Keratinocyte (primary cell): ENCODE measurements at regions not wholly inside any gene's neighbourhood (a gene's known extent, or its start where the extent isn't known, plus 50 kb on each side); places are given as distances from the start of the nearest gene placed in this dataset.

ENCODE experiments used
- DNase-seq: peaks from one replicate; pipeline ENCODE4 v3.0.0-alpha.2; 2011; ENCODE audit warnings: low read depth, missing footprints, low spot score
- FAIRE-seq: peaks from 2 replicates; lab custom pipeline; 2011; peaks lifted over from hg19 to GRCh38; lab: Jason Lieb, UNC
- H2AFZ ChIP-seq: 2 replicates; pipeline ENCODE4 v1.6.0; 2012; ENCODE audit warnings: low read length, control low read depth, inconsistent platforms; ENCODE audit not compliant: control insufficient read depth
- H3K27ac ChIP-seq: 2 replicates; pipeline ENCODE4 v1.5.1; 2011; ENCODE audit warnings: low read length; ENCODE audit not compliant: control insufficient read depth, insufficient read depth
- H3K27me3 ChIP-seq: 3 replicates; pipeline ENCODE4 v1.6.0; 2011; ENCODE audit warnings: low read length; ENCODE audit not compliant: control insufficient read depth, insufficient read depth; ENCODE audit errors: extremely low read depth
- H3K36me3 ChIP-seq, 2 experiments: 2 replicates in 1 of 2; 3 replicates in 1 of 2; pipeline ENCODE4 v1.5.1; 2011; ENCODE audit warnings: low read length in 2 of 2, mild to moderate bottlenecking in 1 of 2; ENCODE audit not compliant: control insufficient read depth in 2 of 2, insufficient read depth in 2 of 2; ENCODE audit errors: extremely low read depth in 1 of 2
- H3K4me1 ChIP-seq: 3 replicates; pipeline ENCODE4 v1.5.1; 2011; ENCODE audit warnings: low read length; ENCODE audit not compliant: control insufficient read depth, insufficient read depth; ENCODE audit errors: extremely low read depth
- H3K4me2 ChIP-seq: 3 replicates; pipeline ENCODE4 v1.6.0; 2011; ENCODE audit warnings: low read depth, low read length; ENCODE audit not compliant: control insufficient read depth, insufficient read depth; ENCODE audit errors: extremely low read depth
- H3K4me3 ChIP-seq, 3 experiments: fragments of 200-600 bp in 1 of 3; sonication (generic) in 1 of 3; 2 replicates in 2 of 3; 3 replicates in 1 of 3; pipeline ENCODE4 v1.5.1; 2011 to 2016; ENCODE audit warnings: low read length in 3 of 3, mild to moderate bottlenecking in 3 of 3, control low read depth in 2 of 3, inconsistent platforms in 1 of 3, low read depth in 1 of 3, mixed read lengths in 1 of 3, mixed run types in 1 of 3, moderate library complexity in 1 of 3; ENCODE audit not compliant: control insufficient read depth in 2 of 3, insufficient read depth in 2 of 3; ENCODE audit errors: extremely low read depth in 1 of 3
- H3K79me2 ChIP-seq: 2 replicates; pipeline ENCODE4 v1.6.0; 2012; ENCODE audit warnings: low read length; ENCODE audit not compliant: control insufficient read depth, insufficient read depth
- H3K9ac ChIP-seq: 3 replicates; pipeline ENCODE4 v1.6.0; 2011; ENCODE audit warnings: low read length; ENCODE audit not compliant: control insufficient read depth, insufficient read depth; ENCODE audit errors: extremely low read depth
- H3K9me1 ChIP-seq: 3 replicates; pipeline ENCODE4 v1.6.0; 2011; ENCODE audit warnings: low read length; ENCODE audit not compliant: control insufficient read depth, insufficient read depth; ENCODE audit errors: extremely low read depth
- H3K9me3 ChIP-seq: 2 replicates; pipeline ENCODE4 v1.5.1; 2012; ENCODE audit warnings: low read depth, low read length; ENCODE audit not compliant: control insufficient read depth
- H4K20me1 ChIP-seq: 3 replicates; pipeline ENCODE4 v1.6.0; 2011; ENCODE audit warnings: low read length; ENCODE audit not compliant: control insufficient read depth, insufficient read depth; ENCODE audit errors: extremely low read depth
- EZH2 ChIP-seq: IDR thresholded peaks from one replicate; pipeline ENCODE4 v1.6.1; 2012; ENCODE audit warnings: inconsistent platforms, mild to moderate bottlenecking, low read length, moderate library complexity
- dilution Hi-C: fragments of 300-500 bp; cut with MboI; formaldehyde crosslinking; loops from one replicate; pipeline ENCODE4 v1.7.0; 2020; ENCODE audit warnings: low sequenced_read_pairs; ENCODE audit not compliant: extremely low pct_ligation_motif_present
- TF ChIP-seq, protein P1 (sequence below), 3 experiments: IDR thresholded peaks in 1 of 3; conservative IDR thresholded peaks in 1 of 3; optimal IDR thresholded peaks in 1 of 3; 2 replicates in 2 of 3; 3 replicates in 1 of 3; pipeline versions ENCODE3 to v1.5.1; 2011; ENCODE audit warnings: low read length in 3 of 3, mild to moderate bottlenecking in 3 of 3, moderate library complexity in 2 of 3, control low read depth in 1 of 3, inconsistent platforms in 1 of 3; ENCODE audit not compliant: insufficient read depth in 2 of 3; ENCODE audit errors: extremely low read depth in 1 of 3

DNA sequence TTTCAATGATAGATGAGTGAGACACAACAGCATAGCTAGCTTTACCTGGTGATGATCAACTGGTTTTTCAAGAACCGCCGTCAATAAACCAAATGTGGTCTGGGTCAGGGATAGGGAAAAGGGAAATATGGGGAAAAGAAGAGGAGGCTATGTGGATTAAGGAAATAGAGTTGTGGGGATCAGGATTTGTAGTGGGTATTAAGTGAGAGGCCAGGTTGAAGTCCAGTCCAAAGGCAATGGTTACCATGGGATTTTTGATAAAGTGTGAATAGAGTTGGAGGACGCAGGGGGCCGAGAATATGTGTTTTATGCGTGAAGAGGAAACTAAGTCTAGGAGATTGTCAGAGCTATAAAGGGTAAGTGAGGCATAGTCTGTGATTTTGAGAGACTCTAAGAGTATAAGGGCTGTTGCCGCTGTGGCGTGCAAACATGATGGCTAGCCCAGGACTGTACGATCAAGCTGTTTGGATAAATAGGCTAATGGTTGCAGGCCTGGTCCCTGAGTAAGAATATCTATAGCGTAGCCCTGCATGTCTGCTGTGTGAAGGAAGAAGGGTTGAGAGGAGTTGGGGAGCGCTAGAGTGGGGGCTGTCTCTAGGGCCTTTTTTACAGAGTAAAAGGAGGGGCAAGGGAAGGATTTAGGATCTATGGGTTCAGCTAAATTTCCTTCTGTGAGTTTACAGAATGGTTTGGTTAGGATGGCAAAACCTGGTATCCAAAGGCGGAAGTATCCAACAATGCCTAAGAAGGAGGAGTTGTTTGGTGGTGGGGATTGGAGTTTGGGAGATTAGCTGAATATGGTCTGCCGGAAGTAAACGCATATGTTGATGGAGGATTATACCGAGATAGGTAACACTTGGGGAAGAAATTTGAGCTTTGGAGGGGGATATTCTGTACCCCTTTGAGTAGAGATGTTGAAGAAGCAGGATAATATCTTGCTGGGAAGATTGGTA is 749.7 kb upstream of the ADGRB3 start:
- Histone ChIP-seq H3K27me3 (no peaks in the 10 kb centered on the region), H3K27ac (no peak overlapping the region), H3K9me3 (no peaks in the 10 kb centered on the region), H3K36me3 (no peaks in the 10 kb centered on the region), H3K79me2 (no peaks in the 10 kb centered on the region), H3K4me1 (no peaks in the 10 kb centered on the region), H3K9ac (no peak overlapping the region), H2AFZ (no peak overlapping the region), H3K4me3 (no peak overlapping the region), H4K20me1 (no peaks in the 10 kb centered on the region), H3K4me2 (no peak overlapping the region), H3K9me1 (no peaks in the 10 kb centered on the region)
- FAIRE-seq (no peak), DNase-seq (no peak)
- TF ChIP-seq, protein P1, sequence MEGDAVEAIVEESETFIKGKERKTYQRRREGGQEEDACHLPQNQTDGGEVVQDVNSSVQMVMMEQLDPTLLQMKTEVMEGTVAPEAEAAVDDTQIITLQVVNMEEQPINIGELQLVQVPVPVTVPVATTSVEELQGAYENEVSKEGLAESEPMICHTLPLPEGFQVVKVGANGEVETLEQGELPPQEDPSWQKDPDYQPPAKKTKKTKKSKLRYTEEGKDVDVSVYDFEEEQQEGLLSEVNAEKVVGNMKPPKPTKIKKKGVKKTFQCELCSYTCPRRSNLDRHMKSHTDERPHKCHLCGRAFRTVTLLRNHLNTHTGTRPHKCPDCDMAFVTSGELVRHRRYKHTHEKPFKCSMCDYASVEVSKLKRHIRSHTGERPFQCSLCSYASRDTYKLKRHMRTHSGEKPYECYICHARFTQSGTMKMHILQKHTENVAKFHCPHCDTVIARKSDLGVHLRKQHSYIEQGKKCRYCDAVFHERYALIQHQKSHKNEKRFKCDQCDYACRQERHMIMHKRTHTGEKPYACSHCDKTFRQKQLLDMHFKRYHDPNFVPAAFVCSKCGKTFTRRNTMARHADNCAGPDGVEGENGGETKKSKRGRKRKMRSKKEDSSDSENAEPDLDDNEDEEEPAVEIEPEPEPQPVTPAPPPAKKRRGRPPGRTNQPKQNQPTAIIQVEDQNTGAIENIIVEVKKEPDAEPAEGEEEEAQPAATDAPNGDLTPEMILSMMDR (optimal IDR thresholded peaks at IDR 0.05 in 1 of 3, IDR thresholded peaks at IDR 0.05 in 1 of 3, conservative IDR thresholded peaks at IDR 0.05 in 1 of 3; ENCODE audit: extremely low read depth in 1 of 3, insufficient read depth in 2 of 3, low read length in 3 of 3): no peak
- TF ChIP-seq EZH2: no peak
- dilution Hi-C loops: no loop called here

DNA sequence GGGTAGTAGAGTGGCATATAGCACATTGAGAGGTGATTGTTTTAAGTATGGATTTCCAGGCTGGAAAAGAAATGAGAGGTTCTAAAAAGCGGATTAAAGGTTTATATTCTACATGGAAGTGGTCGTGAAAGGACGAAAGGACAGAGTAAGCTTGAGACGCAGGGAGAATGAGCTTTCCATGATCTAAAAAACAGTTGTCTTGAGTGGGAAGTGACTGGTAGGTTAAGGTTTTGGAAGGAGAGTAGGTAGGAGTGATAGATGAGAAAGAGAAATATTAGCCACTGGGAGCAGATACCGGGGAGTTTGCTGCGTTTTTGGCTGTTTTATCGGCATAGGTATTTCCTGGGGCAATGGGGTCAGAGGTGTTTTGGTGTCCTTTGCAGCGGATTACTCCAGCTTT is 750.6 kb upstream of the ADGRB3 start:
- dilution Hi-C loops: no loop called here
- DNase-seq (no peak), FAIRE-seq (no peak)
- TF ChIP-seq EZH2: no peak
- TF ChIP-seq, protein P1 (optimal IDR thresholded peaks at IDR 0.05 in 1 of 3, IDR thresholded peaks at IDR 0.05 in 1 of 3, conservative IDR thresholded peaks at IDR 0.05 in 1 of 3; ENCODE audit: extremely low read depth in 1 of 3, insufficient read depth in 2 of 3, low read length in 3 of 3): no peak
- no peaks in the 10 kb centered on the region for H3K9me3 ChIP-seq
- H3K36me3 ChIP-seq: no peaks in the 10 kb centered on the region
- H3K79me2 ChIP-seq: no peaks in the 10 kb centered on the region
- no peak overlapping the region for H3K4me3 ChIP-seq
- H3K27me3 ChIP-seq: no peaks in the 10 kb centered on the region
- no peak overlapping the region for H3K4me2 ChIP-seq
- no peak overlapping the region for H2AFZ ChIP-seq
- H3K27ac ChIP-seq: no peak overlapping the region
- H3K9ac ChIP-seq: no peak overlapping the region
- H3K9me1 ChIP-seq: no peaks in the 10 kb centered on the region
- no peaks in the 10 kb centered on the region for H4K20me1 ChIP-seq
- H3K4me1 ChIP-seq: no peaks in the 10 kb centered on the region
